ENCODE measurements at regions not wholly inside any gene's neighbourhood (a gene's known extent, or its start where the extent isn't known, plus 50 kb on each side); places are given as distances from the start of the nearest gene placed in this dataset.

- no peak overlapping the region for H3K4me3 ChIP-seq (ENCODE audit: low read length)
- DNase-seq (ENCODE audit: low read depth), result no peak
- TF ChIP-seq, protein P1, sequence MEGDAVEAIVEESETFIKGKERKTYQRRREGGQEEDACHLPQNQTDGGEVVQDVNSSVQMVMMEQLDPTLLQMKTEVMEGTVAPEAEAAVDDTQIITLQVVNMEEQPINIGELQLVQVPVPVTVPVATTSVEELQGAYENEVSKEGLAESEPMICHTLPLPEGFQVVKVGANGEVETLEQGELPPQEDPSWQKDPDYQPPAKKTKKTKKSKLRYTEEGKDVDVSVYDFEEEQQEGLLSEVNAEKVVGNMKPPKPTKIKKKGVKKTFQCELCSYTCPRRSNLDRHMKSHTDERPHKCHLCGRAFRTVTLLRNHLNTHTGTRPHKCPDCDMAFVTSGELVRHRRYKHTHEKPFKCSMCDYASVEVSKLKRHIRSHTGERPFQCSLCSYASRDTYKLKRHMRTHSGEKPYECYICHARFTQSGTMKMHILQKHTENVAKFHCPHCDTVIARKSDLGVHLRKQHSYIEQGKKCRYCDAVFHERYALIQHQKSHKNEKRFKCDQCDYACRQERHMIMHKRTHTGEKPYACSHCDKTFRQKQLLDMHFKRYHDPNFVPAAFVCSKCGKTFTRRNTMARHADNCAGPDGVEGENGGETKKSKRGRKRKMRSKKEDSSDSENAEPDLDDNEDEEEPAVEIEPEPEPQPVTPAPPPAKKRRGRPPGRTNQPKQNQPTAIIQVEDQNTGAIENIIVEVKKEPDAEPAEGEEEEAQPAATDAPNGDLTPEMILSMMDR (conservative IDR thresholded peaks at IDR 0.05; ENCODE audit: low read length), result no peak
These were observed 73.7 kb upstream of the RREB1 start for GRCh38 chr6:7034055-7034454.

DNA sequence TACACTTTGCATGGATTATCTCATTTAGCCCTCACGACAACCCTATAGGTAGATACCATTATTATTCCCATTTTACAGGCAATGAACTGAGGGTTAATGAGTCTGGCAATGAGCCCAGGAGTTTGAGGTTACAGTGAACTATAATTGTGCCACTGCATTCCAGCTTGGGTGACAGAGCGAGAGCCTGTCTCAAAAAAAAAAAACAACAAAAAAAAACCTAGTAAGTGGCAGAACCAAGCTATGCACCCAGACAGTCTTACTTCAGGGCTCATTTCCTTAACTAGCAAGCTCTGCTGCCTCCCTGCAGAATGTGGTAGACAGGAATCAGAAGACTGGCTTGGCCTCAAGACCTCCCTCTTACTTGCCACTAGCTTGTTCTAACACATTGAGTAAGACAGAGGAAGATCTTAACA is 71.9 kb upstream of the RREB1 start:
- DNase-seq (ENCODE audit: low read depth), result no peak
- no peak overlapping the region for H3K4me3 ChIP-seq (ENCODE audit: low read length)
- TF ChIP-seq, protein P1 (conservative IDR thresholded peaks at IDR 0.05; ENCODE audit: low read length), result no peak

DNA sequence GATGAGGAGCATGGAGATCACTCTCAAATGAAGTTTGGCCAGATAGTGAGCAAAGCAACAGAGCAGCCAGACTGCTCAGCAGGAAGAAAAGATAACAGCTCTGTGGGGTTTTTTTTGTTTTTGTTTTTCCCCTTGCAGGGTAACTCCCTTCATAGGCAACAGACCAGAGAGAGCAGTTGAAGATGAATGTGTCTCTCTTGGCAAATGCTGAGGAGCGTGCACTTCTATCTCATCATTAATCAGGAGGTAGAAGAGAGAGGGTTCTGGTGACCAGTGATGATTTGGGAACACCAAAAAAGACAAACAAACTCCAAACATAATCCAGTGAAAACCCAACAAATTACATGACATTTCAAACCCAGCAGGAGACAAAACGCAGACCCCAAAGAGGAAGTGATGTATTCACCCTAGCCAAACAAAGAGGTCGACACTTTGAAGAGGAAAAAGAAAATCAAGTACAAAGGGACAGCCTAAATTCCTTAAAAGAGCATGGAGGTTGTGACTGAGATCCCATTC is 66.2 kb upstream of the RREB1 start:
- no peak for DNase-seq (ENCODE audit: low read depth)
- H3K4me3 ChIP-seq (ENCODE audit: low read length), result no peak overlapping the region
- TF ChIP-seq, protein P1 (conservative IDR thresholded peaks at IDR 0.05; ENCODE audit: low read length), result no peak

GRCh38 chr6:7042056-7042653 is 65.6 kb upstream of the RREB1 start:
- DNase-seq (ENCODE audit: low read depth), result no peak
- TF ChIP-seq, protein P1 (conservative IDR thresholded peaks at IDR 0.05; ENCODE audit: low read length), result no peak
- no peak overlapping the region for H3K4me3 ChIP-seq (ENCODE audit: low read length)

GRCh38 chr6:7042654-7043545 is 64.9 kb upstream of the RREB1 start:
- no peak overlapping the region for H3K4me3 ChIP-seq (ENCODE audit: low read length)
- DNase-seq (ENCODE audit: low read depth), result no peak
- TF ChIP-seq, protein P1 (conservative IDR thresholded peaks at IDR 0.05; ENCODE audit: low read length), result no peak

GRCh38 chr6:7045331-7045730 is 62.4 kb upstream of the RREB1 start:
- no peak for DNase-seq (ENCODE audit: low read depth)
- no peak overlapping the region for H3K4me3 ChIP-seq (ENCODE audit: low read length)
- TF ChIP-seq, protein P1 (conservative IDR thresholded peaks at IDR 0.05; ENCODE audit: low read length), result no peak

Data from AG10803 (cell line).